ENCODE measurements at regions not wholly inside any gene's neighbourhood (a gene's known extent, or its start where the extent isn't known, plus 50 kb on each side); places are given as distances from the start of the nearest gene placed in this dataset.
A peak's percentile ranks its signal among the peaks of the same experiment; 100 is the strongest.
"Not testable (repeated sequence)": the region's sequence is repeated elsewhere in the genome, so short reads cannot be mapped to it uniquely, and the experiment has no call there.

DNA sequence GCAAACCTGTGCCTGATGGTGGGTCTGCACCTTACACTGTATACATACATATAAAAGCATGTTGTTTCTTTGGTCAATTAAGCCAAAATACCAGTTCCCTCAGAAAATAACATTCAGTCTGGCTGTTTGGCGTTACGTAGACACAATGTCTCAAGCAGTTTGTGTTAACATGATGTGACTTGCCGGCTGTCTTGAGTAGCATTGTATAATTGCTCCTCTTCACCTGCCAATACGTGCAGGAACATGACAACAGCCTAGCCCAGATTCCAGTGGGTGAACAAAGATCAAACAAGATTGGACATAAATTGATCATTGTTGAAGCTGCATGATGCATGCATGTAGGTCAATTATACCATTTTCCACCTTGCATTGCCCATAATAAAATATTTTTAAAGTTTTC is 102.3 kb downstream of the F11 start:
- Histone ChIP-seq H3K9ac (ENCODE audit: control insufficient read depth, extremely low read depth, insufficient read depth, low read length) (no peak overlapping the region), H3K36me3 (ENCODE audit: control insufficient read depth in 2 of 2, extremely low read depth in 1 of 2, insufficient read depth in 2 of 2, low read length in 2 of 2) (no peaks in the 10 kb centered on the region), H2AFZ (ENCODE audit: control insufficient read depth, low read length) (no peak overlapping the region), H3K79me2 (ENCODE audit: control insufficient read depth, insufficient read depth, low read length) (no peaks in the 10 kb centered on the region), H3K9me3 (ENCODE audit: control insufficient read depth, low read depth, low read length) (peaks cover 12% of the 10 kb centered on the region), H3K27ac (ENCODE audit: control insufficient read depth, insufficient read depth, low read length) (peak overlapping the region; percentile 44), H3K4me1 (ENCODE audit: control insufficient read depth, extremely low read depth, insufficient read depth, low read length) (peaks cover 6% of the 10 kb centered on the region), H3K27me3 (ENCODE audit: control insufficient read depth, extremely low read depth, insufficient read depth, low read length) (no peaks in the 10 kb centered on the region), H3K4me2 (ENCODE audit: control insufficient read depth, extremely low read depth, insufficient read depth, low read depth, low read length) (no peak overlapping the region), H3K4me3 (ENCODE audit: control insufficient read depth in 2 of 3, extremely low read depth in 1 of 3, insufficient read depth in 2 of 3, low read depth in 1 of 3, low read length in 3 of 3) (no peak overlapping the region), H4K20me1 (ENCODE audit: control insufficient read depth, extremely low read depth, insufficient read depth, low read length) (no peaks in the 10 kb centered on the region), H3K9me1 (ENCODE audit: control insufficient read depth, extremely low read depth, insufficient read depth, low read length) (no peaks in the 10 kb centered on the region)
- TF ChIP-seq, protein P1, sequence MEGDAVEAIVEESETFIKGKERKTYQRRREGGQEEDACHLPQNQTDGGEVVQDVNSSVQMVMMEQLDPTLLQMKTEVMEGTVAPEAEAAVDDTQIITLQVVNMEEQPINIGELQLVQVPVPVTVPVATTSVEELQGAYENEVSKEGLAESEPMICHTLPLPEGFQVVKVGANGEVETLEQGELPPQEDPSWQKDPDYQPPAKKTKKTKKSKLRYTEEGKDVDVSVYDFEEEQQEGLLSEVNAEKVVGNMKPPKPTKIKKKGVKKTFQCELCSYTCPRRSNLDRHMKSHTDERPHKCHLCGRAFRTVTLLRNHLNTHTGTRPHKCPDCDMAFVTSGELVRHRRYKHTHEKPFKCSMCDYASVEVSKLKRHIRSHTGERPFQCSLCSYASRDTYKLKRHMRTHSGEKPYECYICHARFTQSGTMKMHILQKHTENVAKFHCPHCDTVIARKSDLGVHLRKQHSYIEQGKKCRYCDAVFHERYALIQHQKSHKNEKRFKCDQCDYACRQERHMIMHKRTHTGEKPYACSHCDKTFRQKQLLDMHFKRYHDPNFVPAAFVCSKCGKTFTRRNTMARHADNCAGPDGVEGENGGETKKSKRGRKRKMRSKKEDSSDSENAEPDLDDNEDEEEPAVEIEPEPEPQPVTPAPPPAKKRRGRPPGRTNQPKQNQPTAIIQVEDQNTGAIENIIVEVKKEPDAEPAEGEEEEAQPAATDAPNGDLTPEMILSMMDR (optimal IDR thresholded peaks at IDR 0.05 in 1 of 3, IDR thresholded peaks at IDR 0.05 in 1 of 3, conservative IDR thresholded peaks at IDR 0.05 in 1 of 3; ENCODE audit: extremely low read depth in 1 of 3, insufficient read depth in 2 of 3, low read length in 3 of 3), result no peak
- TF ChIP-seq EZH2 (IDR thresholded peaks at IDR 0.05; ENCODE audit: low read length), result no peak
- FAIRE-seq, result peak; percentile 61
- peak; percentile 26 for DNase-seq (ENCODE audit: low read depth, low spot score)
- dilution Hi-C loops (cut with MboI; ENCODE audit: extremely low pct_ligation_motif_present, low sequenced_read_pairs), result no loop called here

DNA sequence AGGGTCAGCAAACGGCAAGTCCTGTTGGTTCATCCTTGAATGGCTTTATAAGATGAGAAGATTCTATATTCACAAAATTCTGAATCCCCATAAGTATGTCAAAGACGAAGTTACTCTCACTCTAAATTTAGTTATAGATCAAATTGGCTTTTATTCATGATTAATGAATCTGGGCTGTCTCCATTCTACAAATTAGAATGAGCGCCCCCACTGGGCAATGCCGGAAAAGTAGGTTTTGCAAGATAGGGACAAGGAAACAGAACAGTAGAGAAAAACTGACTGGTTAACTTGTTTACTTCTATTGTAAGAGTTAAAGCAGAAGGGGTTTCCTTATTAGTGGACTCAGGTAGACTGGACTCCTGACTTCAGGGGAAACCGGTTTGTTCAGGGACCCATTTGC is 100.3 kb downstream of the F11 start:
- no peak for TF ChIP-seq EZH2 (IDR thresholded peaks at IDR 0.05; ENCODE audit: low read length)
- TF ChIP-seq, protein P1 (optimal IDR thresholded peaks at IDR 0.05 in 1 of 3, IDR thresholded peaks at IDR 0.05 in 1 of 3, conservative IDR thresholded peaks at IDR 0.05 in 1 of 3; ENCODE audit: extremely low read depth in 1 of 3, insufficient read depth in 2 of 3, low read length in 3 of 3), result no peak
- FAIRE-seq (no peak), DNase-seq (ENCODE audit: low read depth, low spot score) (no peak)
- no peaks in the 10 kb centered on the region for H3K79me2 ChIP-seq (ENCODE audit: control insufficient read depth, insufficient read depth, low read length)
- no peaks in the 10 kb centered on the region for H3K36me3 ChIP-seq (ENCODE audit: control insufficient read depth in 2 of 2, extremely low read depth in 1 of 2, insufficient read depth in 2 of 2, low read length in 2 of 2)
- H3K4me3 ChIP-seq (ENCODE audit: control insufficient read depth in 2 of 3, extremely low read depth in 1 of 3, insufficient read depth in 2 of 3, low read depth in 1 of 3, low read length in 3 of 3), result no peak overlapping the region
- no peaks in the 10 kb centered on the region for H3K27me3 ChIP-seq (ENCODE audit: control insufficient read depth, extremely low read depth, insufficient read depth, low read length)
- peaks cover 12% of the 10 kb centered on the region for H3K9me3 ChIP-seq (ENCODE audit: control insufficient read depth, low read depth, low read length)
- dilution Hi-C loops (cut with MboI; ENCODE audit: extremely low pct_ligation_motif_present, low sequenced_read_pairs), result no loop called here
- no peak overlapping the region for H3K27ac ChIP-seq (ENCODE audit: control insufficient read depth, insufficient read depth, low read length)
- H2AFZ ChIP-seq (ENCODE audit: control insufficient read depth, low read length), result no peak overlapping the region
- no peaks in the 10 kb centered on the region for H3K9me1 ChIP-seq (ENCODE audit: control insufficient read depth, extremely low read depth, insufficient read depth, low read length)
- no peak overlapping the region for H3K4me2 ChIP-seq (ENCODE audit: control insufficient read depth, extremely low read depth, insufficient read depth, low read depth, low read length)
- H4K20me1 ChIP-seq (ENCODE audit: control insufficient read depth, extremely low read depth, insufficient read depth, low read length), result no peaks in the 10 kb centered on the region
- H3K4me1 ChIP-seq (ENCODE audit: control insufficient read depth, extremely low read depth, insufficient read depth, low read length), result peaks cover 6% of the 10 kb centered on the region
- no peak overlapping the region for H3K9ac ChIP-seq (ENCODE audit: control insufficient read depth, extremely low read depth, insufficient read depth, low read length)

DNA sequence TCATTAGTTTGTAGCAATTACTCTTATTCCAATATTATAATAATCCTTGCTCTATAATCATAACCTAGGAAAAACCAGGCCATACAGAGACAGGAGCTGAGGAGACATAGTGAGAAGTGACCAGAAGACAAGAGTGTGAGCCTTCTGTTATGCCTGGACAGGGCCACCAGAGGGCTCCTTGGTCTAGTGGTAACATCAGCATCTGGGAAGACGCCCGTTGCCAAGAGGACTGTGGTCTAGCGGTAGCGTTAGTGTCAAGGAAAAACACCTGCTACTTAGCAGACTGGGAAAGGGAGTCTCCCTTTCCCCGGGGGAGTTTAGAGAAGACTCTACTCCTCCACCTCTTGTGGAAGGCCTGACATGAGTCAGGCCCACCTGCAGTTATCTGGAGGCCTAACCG is 97.0 kb downstream of the F11 start:
- H3K27me3 ChIP-seq (ENCODE audit: control insufficient read depth, extremely low read depth, insufficient read depth, low read length); H3K36me3 ChIP-seq (ENCODE audit: control insufficient read depth in 2 of 2, extremely low read depth in 1 of 2, insufficient read depth in 2 of 2, low read length in 2 of 2); H3K27ac ChIP-seq (ENCODE audit: control insufficient read depth, insufficient read depth, low read length); FAIRE-seq; H3K4me2 ChIP-seq (ENCODE audit: control insufficient read depth, extremely low read depth, insufficient read depth, low read depth, low read length); H4K20me1 ChIP-seq (ENCODE audit: control insufficient read depth, extremely low read depth, insufficient read depth, low read length); H3K9ac ChIP-seq (ENCODE audit: control insufficient read depth, extremely low read depth, insufficient read depth, low read length); H3K4me1 ChIP-seq (ENCODE audit: control insufficient read depth, extremely low read depth, insufficient read depth, low read length); H2AFZ ChIP-seq (ENCODE audit: control insufficient read depth, low read length); H3K79me2 ChIP-seq (ENCODE audit: control insufficient read depth, insufficient read depth, low read length); DNase-seq (ENCODE audit: low read depth, low spot score); dilution Hi-C loops (cut with MboI; ENCODE audit: extremely low pct_ligation_motif_present, low sequenced_read_pairs); H3K9me1 ChIP-seq (ENCODE audit: control insufficient read depth, extremely low read depth, insufficient read depth, low read length); H3K4me3 ChIP-seq (ENCODE audit: control insufficient read depth in 2 of 3, extremely low read depth in 1 of 3, insufficient read depth in 2 of 3, low read depth in 1 of 3, low read length in 3 of 3): not testable (repeated sequence)
- H3K9me3 ChIP-seq (ENCODE audit: control insufficient read depth, low read depth, low read length), result peaks cover 12% of the 10 kb centered on the region
